Fibroblast of the aortic adventitia (primary cell): ENCODE measurements at regions not wholly inside any gene's neighbourhood (a gene's known extent, or its start where the extent isn't known, plus 50 kb on each side); places are given as distances from the start of the nearest gene placed in this dataset.

Experiments used
- DNase-seq: peaks from one replicate; pipeline ENCODE4 v3.0.0-alpha.2; 2010; ENCODE audit warnings: low read depth
- H3K4me3 ChIP-seq: 2 replicates; pipeline ENCODE4 v1.5.1; 2011; ENCODE audit warnings: low read depth, mild to moderate bottlenecking, control low read depth, low read length, moderate library complexity
- TF ChIP-seq, protein P1 (sequence below): IDR thresholded peaks from 2 replicates; pipeline ENCODE4 v1.5.1; 2011; ENCODE audit warnings: mild to moderate bottlenecking, low read length, control low read depth, inconsistent platforms; ENCODE audit not compliant: insufficient read depth

GRCh38 chr14:101074196-101075024, 170.9 kb upstream of the RTL1 start:
- DNase-seq: no peak
- TF ChIP-seq, protein P1, sequence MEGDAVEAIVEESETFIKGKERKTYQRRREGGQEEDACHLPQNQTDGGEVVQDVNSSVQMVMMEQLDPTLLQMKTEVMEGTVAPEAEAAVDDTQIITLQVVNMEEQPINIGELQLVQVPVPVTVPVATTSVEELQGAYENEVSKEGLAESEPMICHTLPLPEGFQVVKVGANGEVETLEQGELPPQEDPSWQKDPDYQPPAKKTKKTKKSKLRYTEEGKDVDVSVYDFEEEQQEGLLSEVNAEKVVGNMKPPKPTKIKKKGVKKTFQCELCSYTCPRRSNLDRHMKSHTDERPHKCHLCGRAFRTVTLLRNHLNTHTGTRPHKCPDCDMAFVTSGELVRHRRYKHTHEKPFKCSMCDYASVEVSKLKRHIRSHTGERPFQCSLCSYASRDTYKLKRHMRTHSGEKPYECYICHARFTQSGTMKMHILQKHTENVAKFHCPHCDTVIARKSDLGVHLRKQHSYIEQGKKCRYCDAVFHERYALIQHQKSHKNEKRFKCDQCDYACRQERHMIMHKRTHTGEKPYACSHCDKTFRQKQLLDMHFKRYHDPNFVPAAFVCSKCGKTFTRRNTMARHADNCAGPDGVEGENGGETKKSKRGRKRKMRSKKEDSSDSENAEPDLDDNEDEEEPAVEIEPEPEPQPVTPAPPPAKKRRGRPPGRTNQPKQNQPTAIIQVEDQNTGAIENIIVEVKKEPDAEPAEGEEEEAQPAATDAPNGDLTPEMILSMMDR: no peak
- H3K4me3 ChIP-seq: no peak overlapping the region

- TF ChIP-seq, protein P1: no peak
- H3K4me3 ChIP-seq: no peak overlapping the region
- no peak for DNase-seq
Observed at GRCh38 chr14:101075025-101075800, 171.7 kb upstream of the RTL1 start.

DNA sequence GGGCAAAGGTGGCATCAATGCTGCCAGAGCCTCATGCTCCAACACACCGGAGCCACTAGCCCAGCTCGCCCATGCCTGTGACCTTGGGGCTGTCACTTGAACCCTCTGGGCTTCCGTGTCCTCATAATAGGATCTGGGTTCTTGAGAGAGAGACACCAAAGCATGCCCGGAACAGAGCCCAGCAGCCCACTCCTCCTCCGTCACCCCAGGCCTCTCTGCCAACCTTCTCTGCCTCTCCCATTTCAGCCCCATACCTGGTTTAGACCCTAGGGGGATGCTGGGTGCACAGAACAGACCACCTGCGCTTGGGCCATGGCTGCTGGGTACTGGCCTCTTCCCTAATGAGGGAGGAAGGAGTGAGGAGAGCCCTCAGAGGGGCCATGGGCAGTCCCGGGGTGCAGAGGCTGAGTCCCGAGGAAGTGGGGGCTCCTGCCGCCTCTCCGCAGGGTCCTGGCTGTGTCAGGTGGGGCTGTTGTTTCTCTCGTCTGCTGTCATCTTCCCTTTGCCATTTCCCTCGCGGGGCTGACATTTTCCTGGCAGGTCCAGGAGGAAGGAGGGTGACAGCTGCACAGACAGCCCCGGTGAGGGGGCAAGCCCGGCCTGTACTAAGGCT, 172.4 kb upstream of the RTL1 start:
- no peak for DNase-seq
- TF ChIP-seq, protein P1: no peak
- H3K4me3 ChIP-seq: no peak overlapping the region

DNA sequence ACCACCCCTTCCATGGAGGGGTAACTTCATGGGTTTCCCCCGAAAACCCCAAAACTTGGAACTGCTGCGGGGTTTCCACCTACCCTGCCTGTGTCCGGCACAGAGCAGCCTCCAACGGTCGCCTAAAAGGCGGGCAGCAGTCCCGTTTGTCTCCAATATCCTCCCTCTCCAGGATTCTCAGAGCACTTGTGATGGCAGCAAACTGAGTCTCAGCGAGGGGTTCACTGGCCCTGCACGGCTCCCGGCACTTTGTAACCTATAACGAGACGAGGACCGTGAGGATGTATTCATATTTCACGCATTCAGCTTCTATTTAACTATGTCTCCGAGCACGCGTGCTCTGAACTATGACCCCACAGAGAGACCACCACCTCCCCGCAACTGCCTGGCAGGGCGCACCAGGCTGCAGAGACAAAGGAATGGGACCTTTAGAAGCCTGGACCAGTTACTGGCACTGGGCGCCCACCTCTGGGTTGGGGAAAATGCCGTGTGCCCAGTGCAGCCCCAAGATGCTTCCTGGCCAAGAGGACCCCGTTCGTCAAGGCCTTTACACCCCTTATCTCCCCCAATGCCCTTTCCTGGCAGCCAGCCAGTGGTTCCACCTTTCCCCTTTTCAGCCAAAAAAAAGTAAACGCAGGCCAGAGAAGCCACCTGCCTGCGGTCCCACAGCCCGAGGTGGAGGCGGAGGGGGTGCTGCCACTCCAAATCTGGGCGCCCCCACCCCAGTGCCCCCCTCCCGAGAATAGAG, 173.1 kb upstream of the RTL1 start:
- TF ChIP-seq, protein P1: no peak
- DNase-seq: no peak
- no peak overlapping the region for H3K4me3 ChIP-seq

DNA sequence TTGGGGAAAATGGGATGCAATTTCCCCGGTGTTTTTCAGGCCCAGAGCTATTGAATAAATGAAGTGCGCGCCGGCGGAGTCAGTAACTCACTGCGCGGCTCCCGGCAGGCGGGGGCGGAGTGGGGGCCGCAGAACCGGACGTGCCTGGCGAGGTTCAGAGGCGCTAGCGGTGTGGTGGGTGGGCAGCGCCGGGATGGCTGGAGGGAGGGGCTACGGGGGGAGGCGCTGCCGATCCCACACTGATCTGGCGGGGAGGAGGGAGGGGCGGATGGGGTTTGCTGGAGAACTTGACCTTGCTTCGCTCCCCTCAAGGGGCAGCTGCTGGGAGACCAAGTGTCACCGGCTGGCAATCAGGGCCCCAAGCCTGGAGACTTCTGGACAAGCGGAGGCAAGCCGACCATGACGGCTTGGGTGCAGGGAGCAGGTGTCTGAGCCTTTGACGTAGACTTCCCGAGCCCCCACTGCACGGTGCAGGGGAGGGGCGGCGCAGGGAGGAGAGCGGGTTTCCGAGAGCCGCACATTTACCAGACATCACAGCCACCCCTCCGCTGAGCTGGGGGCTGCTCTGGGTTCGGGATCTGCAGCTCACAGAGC, 174.1 kb upstream of the RTL1 start:
- no peak overlapping the region for H3K4me3 ChIP-seq
- TF ChIP-seq, protein P1: no peak
- DNase-seq: no peak
